Stimulated activated CD4-positive, alpha-beta T cell treated with anti-CD3 and anti-CD28 coated beads, Interleukin-2, amount 100 ng/mL, for 48 hours (primary cell): ENCODE measurements at regions not wholly inside any gene's neighbourhood (a gene's known extent, or its start where the extent isn't known, plus 50 kb on each side); places are given as distances from the start of the nearest gene placed in this dataset.

Experiments
- DNase-seq, 2 donors: peaks; one replicate each; pipeline ENCODE4 v3.0.0-alpha.2; 2020

GRCh38 chr1:62917314-62917713 lies 133.4 kb downstream of the ATG4C start:
- no peak for DNase-seq

- no peak for DNase-seq
These were observed 133.9 kb downstream of the ATG4C start for GRCh38 chr1:62917805-62918204.

- DNase-seq: no peak
These were observed 134.8 kb downstream of the ATG4C start for GRCh38 chr1:62918700-62919099.

GRCh38 chr1:62922006-62922405 lies 138.1 kb downstream of the ATG4C start:
- no peak for DNase-seq

GRCh38 chr1:62924983-62925790 lies 141.3 kb downstream of the ATG4C start:
- DNase-seq: no peak

GRCh38 chr1:62926681-62927252 lies 142.8 kb downstream of the ATG4C start:
- no peak for DNase-seq

GRCh38 chr1:62928885-62929284 lies 145.0 kb downstream of the ATG4C start:
- DNase-seq: no peak

GRCh38 chr1:62937634-62938296 lies 153.8 kb downstream of the ATG4C start:
- DNase-seq: no peak

GRCh38 chr1:62941780-62942179 lies 157.8 kb downstream of the ATG4C start:
- no peak for DNase-seq

GRCh38 chr1:62946511-62946910 lies 162.6 kb downstream of the ATG4C start:
- no peak for DNase-seq

- no peak for DNase-seq
These were observed 167.5 kb downstream of the ATG4C start for GRCh38 chr1:62951428-62951827.

GRCh38 chr1:62952596-62952995 lies 168.7 kb downstream of the ATG4C start:
- DNase-seq: no peak

GRCh38 chr1:62953633-62954032 lies 169.7 kb downstream of the ATG4C start:
- no peak for DNase-seq

GRCh38 chr1:62954758-62955157 lies 170.8 kb downstream of the ATG4C start:
- DNase-seq: no peak

- no peak for DNase-seq
These were observed 171.7 kb downstream of the ATG4C start for GRCh38 chr1:62955666-62956065.

GRCh38 chr1:62962014-62962812 lies 178.3 kb downstream of the ATG4C start:
- DNase-seq: no peak

GRCh38 chr1:62962901-62963776 lies 179.2 kb downstream of the ATG4C start:
- peak; percentile 3 to 16 for DNase-seq

GRCh38 chr1:62964141-62964540 lies 180.2 kb downstream of the ATG4C start:
- DNase-seq: no peak

- no peak for DNase-seq
These were observed 183.1 kb downstream of the ATG4C start for GRCh38 chr1:62967031-62967430.

- DNase-seq: no peak
These were observed 193.4 kb downstream of the ATG4C start for GRCh38 chr1:62977366-62977765.

- DNase-seq: no peak
These were observed 194.8 kb downstream of the ATG4C start for GRCh38 chr1:62978741-62979140.

- DNase-seq: no peak
These were observed 197.5 kb downstream of the ATG4C start for GRCh38 chr1:62981434-62981833.
